Erythroblast (primary cell): ENCODE measurements at regions not wholly inside any gene's neighbourhood (a gene's known extent, or its start where the extent isn't known, plus 50 kb on each side); places are given as distances from the start of the nearest gene placed in this dataset.

Experiments
- GATA1 ChIP-seq: IDR thresholded peaks from 2 replicates; pipeline ENCODE4 v1.6.1; 2011; ENCODE audit warnings: low read depth, mild to moderate bottlenecking, control low read depth, low read length, moderate library complexity
- POLR2A ChIP-seq: IDR thresholded peaks from 2 replicates; pipeline ENCODE4 v1.6.1; 2011; ENCODE audit warnings: mild to moderate bottlenecking, low read length

GRCh38 chr2:42109959-42110640 lies 59.1 kb upstream of the EML4 start:
- TF ChIP-seq POLR2A (no peak), GATA1 (no peak)
